ENCODE measurements at regions not wholly inside any gene's neighbourhood (a gene's known extent, or its start where the extent isn't known, plus 50 kb on each side); places are given as distances from the start of the nearest gene placed in this dataset.

GRCh38 chr9:103889989-103890388 is 204.1 kb upstream of the SMC2 start:
- Histone ChIP-seq H3K79me2 (ENCODE audit: control insufficient read depth, insufficient read depth, low read length) (no peaks in the 10 kb centered on the region), H3K4me2 (ENCODE audit: control insufficient read depth, extremely low read depth, insufficient read depth, low read depth, low read length) (no peak overlapping the region), H3K4me1 (ENCODE audit: control insufficient read depth, extremely low read depth, insufficient read depth, low read length) (no peaks in the 10 kb centered on the region), H3K9me3 (ENCODE audit: control insufficient read depth, low read depth, low read length) (no peaks in the 10 kb centered on the region), H3K9me1 (ENCODE audit: control insufficient read depth, extremely low read depth, insufficient read depth, low read length) (no peaks in the 10 kb centered on the region), H3K9ac (ENCODE audit: control insufficient read depth, extremely low read depth, insufficient read depth, low read length) (no peak overlapping the region), H3K27me3 (ENCODE audit: control insufficient read depth, extremely low read depth, insufficient read depth, low read length) (no peaks in the 10 kb centered on the region), H2AFZ (ENCODE audit: control insufficient read depth, low read length) (no peak overlapping the region), H3K27ac (ENCODE audit: control insufficient read depth, insufficient read depth, low read length) (no peak overlapping the region), H3K4me3 (ENCODE audit: control insufficient read depth in 2 of 3, extremely low read depth in 1 of 3, insufficient read depth in 2 of 3, low read depth in 1 of 3, low read length in 3 of 3) (no peak overlapping the region), H4K20me1 (ENCODE audit: control insufficient read depth, extremely low read depth, insufficient read depth, low read length) (no peaks in the 10 kb centered on the region), H3K36me3 (ENCODE audit: control insufficient read depth in 2 of 2, extremely low read depth in 1 of 2, insufficient read depth in 2 of 2, low read length in 2 of 2) (no peaks in the 10 kb centered on the region)
- DNase-seq (ENCODE audit: low read depth, low spot score): no peak
- dilution Hi-C loops (cut with MboI; ENCODE audit: extremely low pct_ligation_motif_present, low sequenced_read_pairs): no loop called here
- no peak for TF ChIP-seq EZH2 (IDR thresholded peaks at IDR 0.05; ENCODE audit: low read length)
- no peak for FAIRE-seq

GRCh38 chr9:103894184-103894583 is 199.9 kb upstream of the SMC2 start:
- no peak overlapping the region for H3K9ac ChIP-seq (ENCODE audit: control insufficient read depth, extremely low read depth, insufficient read depth, low read length)
- H3K36me3 ChIP-seq (ENCODE audit: control insufficient read depth in 2 of 2, extremely low read depth in 1 of 2, insufficient read depth in 2 of 2, low read length in 2 of 2): no peaks in the 10 kb centered on the region
- no peaks in the 10 kb centered on the region for H3K9me3 ChIP-seq (ENCODE audit: control insufficient read depth, low read depth, low read length)
- FAIRE-seq (no peak), DNase-seq (ENCODE audit: low read depth, low spot score) (no peak)
- H3K27ac ChIP-seq (ENCODE audit: control insufficient read depth, insufficient read depth, low read length): no peak overlapping the region
- no peak overlapping the region for H3K4me2 ChIP-seq (ENCODE audit: control insufficient read depth, extremely low read depth, insufficient read depth, low read depth, low read length)
- H3K9me1 ChIP-seq (ENCODE audit: control insufficient read depth, extremely low read depth, insufficient read depth, low read length): no peaks in the 10 kb centered on the region
- dilution Hi-C loops (cut with MboI; ENCODE audit: extremely low pct_ligation_motif_present, low sequenced_read_pairs): no loop called here
- H3K79me2 ChIP-seq (ENCODE audit: control insufficient read depth, insufficient read depth, low read length): no peaks in the 10 kb centered on the region
- no peaks in the 10 kb centered on the region for H3K4me1 ChIP-seq (ENCODE audit: control insufficient read depth, extremely low read depth, insufficient read depth, low read length)
- H3K27me3 ChIP-seq (ENCODE audit: control insufficient read depth, extremely low read depth, insufficient read depth, low read length): no peaks in the 10 kb centered on the region
- no peak for TF ChIP-seq CTCF (optimal IDR thresholded peaks at IDR 0.05 in 1 of 3, IDR thresholded peaks at IDR 0.05 in 1 of 3, conservative IDR thresholded peaks at IDR 0.05 in 1 of 3; ENCODE audit: extremely low read depth in 1 of 3, insufficient read depth in 2 of 3, low read length in 3 of 3)
- TF ChIP-seq EZH2 (IDR thresholded peaks at IDR 0.05; ENCODE audit: low read length): no peak
- H3K4me3 ChIP-seq (ENCODE audit: control insufficient read depth in 2 of 3, extremely low read depth in 1 of 3, insufficient read depth in 2 of 3, low read depth in 1 of 3, low read length in 3 of 3): no peak overlapping the region
- no peaks in the 10 kb centered on the region for H4K20me1 ChIP-seq (ENCODE audit: control insufficient read depth, extremely low read depth, insufficient read depth, low read length)
- no peak overlapping the region for H2AFZ ChIP-seq (ENCODE audit: control insufficient read depth, low read length)

- Histone ChIP-seq H3K9ac (ENCODE audit: control insufficient read depth, extremely low read depth, insufficient read depth, low read length) (no peak overlapping the region), H3K9me3 (ENCODE audit: control insufficient read depth, low read depth, low read length) (no peaks in the 10 kb centered on the region), H3K4me1 (ENCODE audit: control insufficient read depth, extremely low read depth, insufficient read depth, low read length) (no peaks in the 10 kb centered on the region), H3K79me2 (ENCODE audit: control insufficient read depth, insufficient read depth, low read length) (no peaks in the 10 kb centered on the region), H3K27me3 (ENCODE audit: control insufficient read depth, extremely low read depth, insufficient read depth, low read length) (no peaks in the 10 kb centered on the region), H4K20me1 (ENCODE audit: control insufficient read depth, extremely low read depth, insufficient read depth, low read length) (no peaks in the 10 kb centered on the region), H3K36me3 (ENCODE audit: control insufficient read depth in 2 of 2, extremely low read depth in 1 of 2, insufficient read depth in 2 of 2, low read length in 2 of 2) (no peaks in the 10 kb centered on the region), H3K27ac (ENCODE audit: control insufficient read depth, insufficient read depth, low read length) (no peak overlapping the region), H3K4me2 (ENCODE audit: control insufficient read depth, extremely low read depth, insufficient read depth, low read depth, low read length) (no peak overlapping the region), H3K9me1 (ENCODE audit: control insufficient read depth, extremely low read depth, insufficient read depth, low read length) (no peaks in the 10 kb centered on the region), H2AFZ (ENCODE audit: control insufficient read depth, low read length) (no peak overlapping the region), H3K4me3 (ENCODE audit: control insufficient read depth in 2 of 3, extremely low read depth in 1 of 3, insufficient read depth in 2 of 3, low read depth in 1 of 3, low read length in 3 of 3) (no peak overlapping the region)
- dilution Hi-C loops (cut with MboI; ENCODE audit: extremely low pct_ligation_motif_present, low sequenced_read_pairs): no loop called here
- DNase-seq (ENCODE audit: low read depth, low spot score): no peak
- TF ChIP-seq EZH2 (IDR thresholded peaks at IDR 0.05; ENCODE audit: low read length): no peak
- no peak for TF ChIP-seq CTCF (optimal IDR thresholded peaks at IDR 0.05 in 1 of 3, IDR thresholded peaks at IDR 0.05 in 1 of 3, conservative IDR thresholded peaks at IDR 0.05 in 1 of 3; ENCODE audit: extremely low read depth in 1 of 3, insufficient read depth in 2 of 3, low read length in 3 of 3)
- FAIRE-seq: no peak
Measured at GRCh38 chr9:103898550-103898949, 195.6 kb upstream of the SMC2 start.

Measured in keratinocyte (primary cell).